ENCODE measurements at regions not wholly inside any gene's neighbourhood (a gene's known extent, or its start where the extent isn't known, plus 50 kb on each side); places are given as distances from the start of the nearest gene placed in this dataset.

DNA sequence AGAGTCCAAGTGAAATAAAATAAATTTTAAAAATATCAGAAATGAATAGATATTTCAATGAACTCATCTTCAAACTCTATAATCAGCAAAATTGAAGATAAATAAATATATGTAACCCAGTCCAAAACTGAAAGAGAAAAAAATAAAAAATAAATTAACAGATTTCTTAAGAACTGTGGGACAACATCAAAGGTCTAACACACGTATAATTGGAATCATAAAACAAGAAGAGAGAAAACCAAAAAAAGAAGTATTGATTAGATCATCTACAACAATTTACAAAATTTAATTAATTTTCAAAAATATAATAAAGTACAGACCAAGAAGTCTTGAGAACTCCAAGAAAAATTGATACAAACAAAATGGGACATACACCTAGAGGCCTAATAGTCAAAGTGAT is 625.8 kb upstream of the SORCS1 start:
- TF ChIP-seq, protein P1, sequence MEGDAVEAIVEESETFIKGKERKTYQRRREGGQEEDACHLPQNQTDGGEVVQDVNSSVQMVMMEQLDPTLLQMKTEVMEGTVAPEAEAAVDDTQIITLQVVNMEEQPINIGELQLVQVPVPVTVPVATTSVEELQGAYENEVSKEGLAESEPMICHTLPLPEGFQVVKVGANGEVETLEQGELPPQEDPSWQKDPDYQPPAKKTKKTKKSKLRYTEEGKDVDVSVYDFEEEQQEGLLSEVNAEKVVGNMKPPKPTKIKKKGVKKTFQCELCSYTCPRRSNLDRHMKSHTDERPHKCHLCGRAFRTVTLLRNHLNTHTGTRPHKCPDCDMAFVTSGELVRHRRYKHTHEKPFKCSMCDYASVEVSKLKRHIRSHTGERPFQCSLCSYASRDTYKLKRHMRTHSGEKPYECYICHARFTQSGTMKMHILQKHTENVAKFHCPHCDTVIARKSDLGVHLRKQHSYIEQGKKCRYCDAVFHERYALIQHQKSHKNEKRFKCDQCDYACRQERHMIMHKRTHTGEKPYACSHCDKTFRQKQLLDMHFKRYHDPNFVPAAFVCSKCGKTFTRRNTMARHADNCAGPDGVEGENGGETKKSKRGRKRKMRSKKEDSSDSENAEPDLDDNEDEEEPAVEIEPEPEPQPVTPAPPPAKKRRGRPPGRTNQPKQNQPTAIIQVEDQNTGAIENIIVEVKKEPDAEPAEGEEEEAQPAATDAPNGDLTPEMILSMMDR (IDR thresholded peaks at IDR 0.05; ENCODE audit: poor library complexity): no peak
- TF ChIP-seq EZH2 (IDR thresholded peaks at IDR 0.05; ENCODE audit: borderline replicate concordance) (no peak), EZH2phosphoT487 (IDR thresholded peaks at IDR 0.05; ENCODE audit: low read depth, severe bottlenecking, unreplicated experiment) (no peak)
- Histone ChIP-seq H3K9me2 (replicated peaks; ENCODE audit: insufficient read depth) (no peaks in the 10 kb centered on the region), H3K4me1 (ENCODE audit: insufficient read depth) (no peaks in the 10 kb centered on the region), H3K27ac (no peak overlapping the region), H3K27me3 (no peaks in the 10 kb centered on the region), H3K79me2 (no peaks in the 10 kb centered on the region), H3K36me3 (replicated peaks; ENCODE audit: insufficient read depth, low read depth) (no peaks in the 10 kb centered on the region), H3K4me2 (no peak overlapping the region), H4K20me1 (ENCODE audit: insufficient read depth, poor library complexity, severe bottlenecking) (no peaks in the 10 kb centered on the region), H3K4me3 (no peak overlapping the region), H2AFZ (no peak overlapping the region), H3K9me3 (ENCODE audit: low read depth) (peaks cover 6% of the 10 kb centered on the region)
- no peak for DNase-seq (ENCODE audit: low spot score)
- WGBS (ENCODE audit: low lambda C conversion rate, missing lambda C conversion rate): 94% methylated on average over 1 of the region's 1 CpG

- Histone ChIP-seq H3K79me2 (no peaks in the 10 kb centered on the region), H3K27ac (no peak overlapping the region), H3K9me3 (ENCODE audit: low read depth) (no peaks in the 10 kb centered on the region), H3K27me3 (no peaks in the 10 kb centered on the region), H3K36me3 (replicated peaks; ENCODE audit: insufficient read depth, low read depth) (no peaks in the 10 kb centered on the region), H3K4me1 (ENCODE audit: insufficient read depth) (no peaks in the 10 kb centered on the region), H4K20me1 (ENCODE audit: insufficient read depth, poor library complexity, severe bottlenecking) (no peaks in the 10 kb centered on the region), H3K4me2 (no peak overlapping the region), H3K4me3 (no peak overlapping the region), H2AFZ (no peak overlapping the region), H3K9me2 (replicated peaks; ENCODE audit: insufficient read depth) (no peaks in the 10 kb centered on the region)
- TF ChIP-seq, protein P1 (IDR thresholded peaks at IDR 0.05; ENCODE audit: poor library complexity): no peak
- 91% methylated on average over 1 of the region's 1 CpG for WGBS (ENCODE audit: low lambda C conversion rate, missing lambda C conversion rate)
- no peak for DNase-seq (ENCODE audit: low spot score)
Observed at GRCh38 chr10:107771066-107771465, 606.6 kb upstream of the SORCS1 start.

- H3K27me3 ChIP-seq: no peaks in the 10 kb centered on the region
- H3K9me3 ChIP-seq (ENCODE audit: low read depth): no peaks in the 10 kb centered on the region
- H3K4me1 ChIP-seq (ENCODE audit: insufficient read depth): no peaks in the 10 kb centered on the region
- DNase-seq (ENCODE audit: low spot score): no peak
- no peaks in the 10 kb centered on the region for H3K36me3 ChIP-seq (replicated peaks; ENCODE audit: insufficient read depth, low read depth)
- no peaks in the 10 kb centered on the region for H3K79me2 ChIP-seq
- TF ChIP-seq, protein P1 (IDR thresholded peaks at IDR 0.05; ENCODE audit: poor library complexity): no peak
- TF ChIP-seq EZH2phosphoT487 (IDR thresholded peaks at IDR 0.05; ENCODE audit: low read depth, severe bottlenecking, unreplicated experiment): no peak
- TF ChIP-seq EZH2 (IDR thresholded peaks at IDR 0.05; ENCODE audit: borderline replicate concordance): no peak
- no peak overlapping the region for H3K4me3 ChIP-seq
- no peaks in the 10 kb centered on the region for H3K9me2 ChIP-seq (replicated peaks; ENCODE audit: insufficient read depth)
- H4K20me1 ChIP-seq (ENCODE audit: insufficient read depth, poor library complexity, severe bottlenecking): no peaks in the 10 kb centered on the region
- no peak overlapping the region for H3K4me2 ChIP-seq
- no peak overlapping the region for H3K27ac ChIP-seq
- H2AFZ ChIP-seq: no peak overlapping the region
- WGBS (ENCODE audit: low lambda C conversion rate, missing lambda C conversion rate): 80% methylated on average over 3 of the region's 3 CpGs
Observed at GRCh38 chr10:107767185-107767584, 602.7 kb upstream of the SORCS1 start.

- no peak overlapping the region for H2AFZ ChIP-seq
- 88% methylated on average over 2 of the region's 2 CpGs for WGBS (ENCODE audit: low lambda C conversion rate, missing lambda C conversion rate)
Observed at GRCh38 chr10:107754814-107755213, 590.3 kb upstream of the SORCS1 start.

More at GRCh38 chr10:107754814-107755213, 590.3 kb upstream of the SORCS1 start:
- DNase-seq (ENCODE audit: low spot score): no peak
- H3K4me3 ChIP-seq: no peak overlapping the region
- TF ChIP-seq, protein P1 (IDR thresholded peaks at IDR 0.05; ENCODE audit: poor library complexity): no peak
- TF ChIP-seq EZH2phosphoT487 (IDR thresholded peaks at IDR 0.05; ENCODE audit: low read depth, severe bottlenecking, unreplicated experiment) (no peak), EZH2 (IDR thresholded peaks at IDR 0.05; ENCODE audit: borderline replicate concordance) (no peak)
- H3K9me2 ChIP-seq (replicated peaks; ENCODE audit: insufficient read depth): no peaks in the 10 kb centered on the region
- no peaks in the 10 kb centered on the region for H3K9me3 ChIP-seq (ENCODE audit: low read depth)
- H3K4me1 ChIP-seq (ENCODE audit: insufficient read depth): no peaks in the 10 kb centered on the region
- H3K79me2 ChIP-seq: no peaks in the 10 kb centered on the region
- H3K27ac ChIP-seq: no peak overlapping the region
- H3K27me3 ChIP-seq: no peaks in the 10 kb centered on the region
- no peaks in the 10 kb centered on the region for H4K20me1 ChIP-seq (ENCODE audit: insufficient read depth, poor library complexity, severe bottlenecking)
- H3K4me2 ChIP-seq: no peak overlapping the region
- no peaks in the 10 kb centered on the region for H3K36me3 ChIP-seq (replicated peaks; ENCODE audit: insufficient read depth, low read depth)
